ENCODE measurements at regions not wholly inside any gene's neighbourhood (a gene's known extent, or its start where the extent isn't known, plus 50 kb on each side); places are given as distances from the start of the nearest gene placed in this dataset.

- ChIA-PET CTCF (no interaction called here), POLR2A (ENCODE audit: unreplicated experiment) (no interaction called here)
- Histone ChIP-seq H3K36me3 (ENCODE audit: low read depth) (no peaks in the 10 kb centered on the region), H3K27me3 (ENCODE audit: insufficient read depth, low read depth) (no peaks in the 10 kb centered on the region), H3K9me3 (ENCODE audit: insufficient read depth, low read depth) (peaks cover 6% of the 10 kb centered on the region; the same call in 1 of the 2 replicates), H3K4me1 (replicated peaks; ENCODE audit: insufficient read depth) (peaks cover 53% of the 10 kb centered on the region), H4K20me1 (ENCODE audit: insufficient read depth) (no peaks in the 10 kb centered on the region; the same call in 1 of the 2 replicates), H3F3A (ENCODE audit: insufficient read depth, low read depth) (peaks cover 38% of the 10 kb centered on the region), H3K79me2 (ENCODE audit: low read depth) (no peaks in the 10 kb centered on the region), H3K27ac (peak overlapping the region; percentile 93), H2AFZ (no peak overlapping the region), H3K9me2 (ENCODE audit: insufficient read depth) (no peaks in the 10 kb centered on the region), H3K4me3 (no peak overlapping the region), H3K4me2 (peak overlapping the region; percentile 67)
- no peak for DNase-seq
- no peak for TF ChIP-seq EZH2 (IDR thresholded peaks at IDR 0.05; ENCODE audit: low read depth)
- TF ChIP-seq CTCF (conservative IDR thresholded peaks at IDR 0.05) = no peak
- BruUV-seq (replicated peaks) = no TSS peak
- intact Hi-C loops (cut with micrococcal nuclease; ENCODE audit: unreplicated experiment) = loop anchor here (1.0 to 5.0 kb wide), 4 partner anchors 57 to 227 kb away; no protein-coding TSS in a partner anchor
These were observed 158.9 kb upstream of the EEA1 start for GRCh38 chr12:93087840-93088610.

GRCh38 chr12:93089805-93090569 is 160.9 kb upstream of the EEA1 start:
- Histone ChIP-seq H2AFZ (no peak overlapping the region), H4K20me1 (ENCODE audit: insufficient read depth) (no peaks in the 10 kb centered on the region; the same call in 1 of the 2 replicates), H3K9me2 (ENCODE audit: insufficient read depth) (no peaks in the 10 kb centered on the region), H3K27me3 (ENCODE audit: insufficient read depth, low read depth) (no peaks in the 10 kb centered on the region), H3K4me3 (no peak overlapping the region), H3K79me2 (ENCODE audit: low read depth) (no peaks in the 10 kb centered on the region), H3K4me1 (replicated peaks; ENCODE audit: insufficient read depth) (peaks cover 53% of the 10 kb centered on the region), H3K36me3 (ENCODE audit: low read depth) (no peaks in the 10 kb centered on the region), H3K4me2 (peak overlapping the region; percentile 51), H3F3A (ENCODE audit: insufficient read depth, low read depth) (peaks cover 38% of the 10 kb centered on the region), H3K27ac (peak overlapping the region; percentile 82), H3K9me3 (ENCODE audit: insufficient read depth, low read depth) (peaks cover 6% of the 10 kb centered on the region)
- ChIA-PET POLR2A (ENCODE audit: unreplicated experiment) (no interaction called here), CTCF (no interaction called here)
- DNase-seq = peak; percentile 14 to 90
- no TSS peak for BruUV-seq (replicated peaks)
- intact Hi-C loops (cut with micrococcal nuclease; ENCODE audit: unreplicated experiment) = loop anchor here (5.0 kb wide), 1 partner anchor 152 kb away; no protein-coding TSS in a partner anchor
- TF ChIP-seq EZH2 (IDR thresholded peaks at IDR 0.05; ENCODE audit: low read depth) (no peak), CTCF (conservative IDR thresholded peaks at IDR 0.05) (no peak)

- Histone ChIP-seq H3K9me3 (ENCODE audit: insufficient read depth, low read depth) (peaks cover 6% of the 10 kb centered on the region), H3K36me3 (ENCODE audit: low read depth) (no peaks in the 10 kb centered on the region), H3K9me2 (ENCODE audit: insufficient read depth) (no peaks in the 10 kb centered on the region), H3K4me1 (replicated peaks; ENCODE audit: insufficient read depth) (peaks cover 48% of the 10 kb centered on the region), H3K27me3 (ENCODE audit: insufficient read depth, low read depth) (no peaks in the 10 kb centered on the region), H3K79me2 (ENCODE audit: low read depth) (no peaks in the 10 kb centered on the region), H4K20me1 (ENCODE audit: insufficient read depth) (no peaks in the 10 kb centered on the region; the same call in 1 of the 2 replicates), H3K4me3 (no peak overlapping the region), H2AFZ (no peak overlapping the region), H3K27ac (peak overlapping the region; percentile 82), H3F3A (ENCODE audit: insufficient read depth, low read depth) (peaks cover 31% of the 10 kb centered on the region), H3K4me2 (peak overlapping the region; percentile 51)
- TF ChIP-seq EZH2 (IDR thresholded peaks at IDR 0.05; ENCODE audit: low read depth) = no peak
- TF ChIP-seq CTCF (conservative IDR thresholded peaks at IDR 0.05) = no peak
- ChIA-PET CTCF (interaction anchor here (0.6 kb wide), 1 partner anchor 21 kb away, joined by 3 read pairs; no protein-coding TSS in a partner anchor), POLR2A (ENCODE audit: unreplicated experiment) (no interaction called here)
- DNase-seq = peak in 1 of 2 experiments; percentile 82
- BruUV-seq (replicated peaks) = no TSS peak
- intact Hi-C loops (cut with micrococcal nuclease; ENCODE audit: unreplicated experiment) = no loop called here
These were observed 161.7 kb upstream of the EEA1 start for GRCh38 chr12:93090731-93091172.
